Activated CD4-positive, CD25-positive, alpha-beta regulatory T cell treated with anti-CD3 and anti-CD28 coated beads, Interleukin-2, amount 50 U/mL, for 24 hours (primary cell): ENCODE measurements at regions not wholly inside any gene's neighbourhood (a gene's known extent, or its start where the extent isn't known, plus 50 kb on each side); places are given as distances from the start of the nearest gene placed in this dataset.

Experiments used
- ATAC-seq, 2 donors: fragments of 150-1000 bp; cut with Tn5 transposase; one replicate each; pipeline ENCODE4 v1.10.0; 2021; ENCODE audit warnings: mild to moderate bottlenecking in 1 of 2, moderate library complexity in 1 of 2

DNA sequence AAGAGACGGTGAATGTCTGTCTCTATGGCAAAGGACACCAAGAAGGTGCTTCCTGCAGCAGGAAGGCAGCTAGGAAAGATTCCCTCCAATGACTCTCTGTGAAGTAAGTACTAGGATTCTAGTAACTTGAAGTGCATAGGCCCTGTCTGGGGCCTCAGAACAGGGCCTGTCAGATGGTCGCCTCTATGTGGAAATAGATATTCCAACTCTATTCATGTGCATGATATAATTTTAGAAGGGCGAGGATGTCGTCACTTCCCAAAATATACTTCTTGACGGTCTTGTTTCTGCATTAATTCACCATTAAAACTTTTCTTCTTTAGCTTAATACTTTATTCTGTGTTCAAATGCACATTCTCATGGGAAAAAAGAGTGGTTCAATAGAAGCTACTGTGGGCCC lies 167.0 kb downstream of the TLE3 start:
- ATAC-seq = no peak

DNA sequence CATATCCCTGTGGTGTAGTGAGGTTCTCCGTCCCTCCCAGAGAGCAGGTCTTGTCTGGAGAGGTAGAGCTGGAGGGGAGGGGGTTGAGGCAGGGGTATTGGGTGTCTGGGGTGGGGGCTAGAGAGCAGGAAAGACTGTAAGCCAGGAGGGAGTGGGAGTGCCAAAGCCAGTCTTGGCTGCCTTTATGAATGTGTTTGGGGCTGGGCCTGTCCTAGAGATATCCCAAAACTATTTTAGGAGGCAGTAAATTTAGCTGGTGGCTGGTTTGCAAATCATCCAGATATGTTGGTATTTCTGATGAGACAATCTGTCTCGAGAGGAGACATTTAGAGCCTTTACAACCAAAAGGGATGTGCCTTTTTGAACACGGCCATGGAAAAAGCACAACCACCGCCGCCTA lies 166.6 kb downstream of the TLE3 start:
- no peak for ATAC-seq

DNA sequence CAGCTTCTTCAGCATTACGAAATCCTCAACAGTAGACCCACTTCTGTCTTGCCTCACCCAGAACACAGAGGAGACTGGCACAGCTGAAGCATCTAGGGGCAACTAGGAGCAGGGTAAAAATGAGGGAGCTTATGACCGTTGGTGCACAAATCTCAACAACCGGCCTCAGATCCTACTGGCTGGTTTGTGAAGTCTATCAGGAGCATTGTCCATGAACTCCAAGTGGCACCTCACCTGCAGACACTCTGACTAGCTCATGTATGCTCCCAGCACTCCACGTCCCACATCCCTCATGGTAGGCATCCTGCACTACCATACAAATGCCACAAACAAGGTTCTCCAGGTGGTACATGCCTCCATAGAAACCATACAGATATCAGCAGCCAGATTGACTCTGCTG lies 163.1 kb downstream of the TLE3 start:
- no peak for ATAC-seq

DNA sequence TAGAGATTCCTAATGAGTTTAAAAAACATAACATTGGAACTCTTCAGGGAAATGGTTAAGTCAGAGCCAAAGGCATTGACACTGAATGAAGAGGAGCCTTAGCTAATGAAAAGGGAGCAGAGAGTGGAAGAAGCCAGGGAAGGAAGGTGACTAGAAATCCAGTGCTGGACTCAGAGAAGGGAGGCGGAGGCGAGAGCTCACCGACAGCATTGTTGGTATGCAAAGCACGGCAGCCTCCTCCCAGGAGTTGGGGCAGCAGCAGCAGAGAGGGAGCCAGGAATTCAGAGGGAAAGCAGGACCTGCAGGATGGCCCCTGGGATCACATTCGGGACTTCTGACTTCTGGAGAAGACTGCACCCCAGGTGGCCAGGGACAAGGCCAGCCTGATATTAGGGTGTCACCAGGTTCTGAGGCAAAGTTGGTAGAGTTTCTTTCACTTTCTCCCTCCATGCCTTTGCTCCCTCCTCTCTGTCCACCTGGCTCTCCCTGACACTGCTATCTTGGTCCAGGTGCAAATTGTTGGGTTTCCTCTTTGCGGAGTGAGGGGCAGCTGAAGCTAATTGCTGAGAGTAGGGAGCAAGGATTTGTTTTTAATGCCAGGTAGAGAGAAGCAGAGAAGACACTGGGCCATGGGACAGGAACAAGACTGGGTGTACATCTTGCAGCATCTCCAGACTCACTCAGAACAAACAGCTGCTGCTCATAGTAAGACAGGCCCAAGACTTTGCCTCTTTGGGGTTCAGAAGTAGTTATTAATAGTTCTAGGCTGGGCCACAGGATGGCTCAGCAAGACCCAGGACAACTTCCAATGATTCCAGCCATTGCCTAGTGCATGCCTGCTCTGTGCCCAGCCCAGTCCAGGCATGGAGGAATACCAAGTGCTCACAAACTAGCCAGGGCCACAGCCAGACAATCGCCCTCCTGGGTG lies 157.9 kb downstream of the TLE3 start:
- ATAC-seq = no peak

DNA sequence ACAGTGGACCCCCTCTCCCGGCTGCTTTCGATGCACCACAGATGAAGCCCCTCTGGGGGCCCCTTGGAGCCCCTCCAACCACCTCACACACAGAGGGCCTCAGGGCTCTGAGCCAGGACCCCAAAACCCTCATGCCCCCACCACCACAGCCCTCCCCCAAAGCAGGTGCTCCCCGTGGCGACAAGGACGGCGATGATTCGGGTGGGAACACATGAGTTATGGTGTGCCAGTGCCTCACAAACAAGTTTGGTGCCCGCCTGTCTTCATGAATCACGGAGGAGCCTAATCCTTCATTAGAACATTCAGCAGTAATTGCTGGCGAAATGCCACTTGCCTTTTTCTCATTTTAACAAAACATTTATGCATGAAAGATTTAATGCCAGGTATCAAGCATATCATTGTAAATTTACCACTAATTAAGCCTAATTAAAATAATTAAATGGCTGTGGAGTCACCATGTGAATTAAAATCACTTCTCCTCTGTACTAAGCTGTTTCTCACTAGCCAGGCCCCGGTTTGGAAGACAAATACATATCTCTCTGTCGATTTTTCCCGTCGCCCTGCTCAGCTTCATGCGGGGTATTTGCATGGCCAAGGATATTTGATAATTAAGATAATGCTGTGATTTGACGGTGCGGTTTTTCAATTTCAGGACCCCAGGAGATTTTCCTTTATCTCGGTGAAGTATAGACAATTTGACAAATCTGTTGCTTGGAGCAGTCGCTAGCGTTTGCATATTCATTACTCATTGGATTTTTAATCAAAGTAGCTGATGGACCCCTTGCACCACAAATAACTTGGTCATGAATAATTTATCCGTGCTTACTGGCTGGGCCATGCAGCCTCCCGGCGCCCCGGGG lies 157.0 kb downstream of the TLE3 start:
- ATAC-seq = no peak

DNA sequence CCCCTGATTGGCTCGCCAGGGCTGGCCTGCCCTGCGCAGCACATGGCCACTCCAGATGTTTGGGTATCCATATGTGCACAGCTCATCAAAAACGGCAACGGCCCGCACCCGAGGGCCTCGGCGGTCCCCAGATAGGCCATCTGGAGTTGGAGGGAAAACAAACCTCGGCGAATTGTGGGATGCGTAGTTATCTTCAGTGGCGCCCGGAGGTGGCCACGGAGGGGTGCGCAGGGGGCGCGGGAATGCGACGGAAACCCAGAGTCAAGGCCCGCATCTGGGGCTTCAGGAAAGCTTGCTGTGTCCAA lies 156.5 kb downstream of the TLE3 start:
- ATAC-seq = no peak

DNA sequence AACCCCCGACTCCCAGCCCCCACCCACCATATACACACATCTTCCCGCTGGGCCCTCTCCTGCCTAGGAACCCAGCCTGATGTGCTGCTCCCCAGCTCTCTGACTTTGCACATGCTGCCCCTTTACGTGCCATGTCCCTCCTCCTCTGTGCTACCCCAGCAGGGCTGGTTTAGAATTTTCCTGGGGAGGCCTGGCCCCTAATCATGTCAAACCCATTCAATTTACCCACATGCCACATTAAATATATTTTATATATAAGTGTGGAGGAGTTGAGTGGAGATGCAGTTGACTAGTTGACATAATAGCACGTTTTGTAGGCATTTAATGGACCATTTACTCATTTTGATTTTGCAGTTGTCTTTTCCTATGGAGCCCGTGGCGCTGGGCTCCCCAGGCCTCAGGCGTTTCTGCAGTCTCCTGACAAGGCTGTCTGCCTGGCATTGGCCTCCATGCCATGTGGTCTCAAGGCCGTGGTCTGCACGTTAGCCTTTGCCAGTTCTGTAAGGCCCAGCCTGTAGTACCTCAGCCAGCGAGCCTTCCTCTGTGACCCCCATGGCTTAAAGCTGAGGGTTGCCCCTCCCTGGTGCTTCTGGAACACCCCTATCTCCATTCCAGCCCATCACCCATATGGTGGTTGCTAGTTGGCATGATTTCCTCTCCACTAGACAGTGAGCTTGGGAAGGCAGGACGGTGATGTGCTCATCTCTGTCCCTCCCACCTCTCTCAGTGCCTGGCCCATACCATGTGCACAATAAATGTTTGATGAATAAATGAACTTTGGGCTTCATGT lies 155.8 kb downstream of the TLE3 start:
- no peak for ATAC-seq

DNA sequence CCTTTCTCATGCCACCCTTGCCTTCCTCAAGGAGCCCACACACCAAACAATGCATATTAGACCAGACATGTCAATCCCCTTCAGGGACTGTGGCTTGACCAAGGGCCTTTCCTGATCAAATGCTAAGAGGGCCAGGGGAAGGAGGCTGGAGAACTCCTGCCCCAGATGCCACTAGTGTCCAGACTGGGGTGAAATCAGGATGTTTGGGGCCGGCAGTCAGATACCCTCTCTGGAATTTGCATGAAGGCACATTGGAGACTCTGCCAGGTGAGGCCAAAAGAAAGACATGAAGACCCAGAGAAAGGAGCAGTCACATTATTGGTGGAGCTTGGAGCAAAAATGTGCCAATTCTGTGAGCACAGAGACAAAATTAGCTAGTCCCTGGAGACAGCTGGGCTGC lies 154.1 kb downstream of the TLE3 start:
- no peak for ATAC-seq

DNA sequence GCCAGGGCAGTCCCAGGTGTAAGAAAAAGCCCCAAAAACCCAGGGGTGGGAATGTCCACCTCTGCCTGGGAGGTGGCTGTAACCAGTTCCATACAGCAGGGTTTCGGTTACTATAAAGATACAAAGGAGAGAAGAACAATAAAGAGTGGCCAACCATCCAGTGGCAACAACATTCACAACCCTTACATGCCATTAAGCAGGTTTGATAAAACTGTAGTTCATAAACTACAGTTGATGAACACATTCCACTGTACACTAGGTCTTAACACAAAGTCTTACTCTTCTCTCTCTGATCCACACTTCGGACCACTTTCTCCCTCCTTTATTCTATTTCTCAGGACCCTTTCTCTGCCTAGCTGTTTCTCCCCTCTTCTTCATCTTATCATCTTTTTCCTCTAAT lies 152.0 kb downstream of the TLE3 start:
- ATAC-seq = no peak

DNA sequence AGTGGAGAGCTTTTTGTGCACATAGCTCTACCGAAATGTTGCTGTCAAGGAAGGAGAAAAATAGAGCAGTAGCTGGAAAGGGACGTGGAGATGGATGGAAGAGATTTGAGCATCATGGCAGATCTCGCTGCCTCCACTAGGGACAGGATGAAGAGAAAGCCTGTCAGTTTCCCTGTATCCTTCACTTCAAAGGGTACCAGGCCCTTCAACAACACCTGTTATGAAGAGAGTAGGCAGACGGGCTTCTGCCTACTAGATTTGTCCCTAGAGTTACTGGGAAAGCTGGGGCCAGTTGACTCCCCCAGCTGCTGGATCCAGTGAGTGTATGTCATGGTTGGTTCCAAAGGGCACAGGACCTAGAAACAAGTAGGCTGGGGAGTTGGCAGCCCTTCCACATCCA lies 150.8 kb downstream of the TLE3 start:
- ATAC-seq = no peak

DNA sequence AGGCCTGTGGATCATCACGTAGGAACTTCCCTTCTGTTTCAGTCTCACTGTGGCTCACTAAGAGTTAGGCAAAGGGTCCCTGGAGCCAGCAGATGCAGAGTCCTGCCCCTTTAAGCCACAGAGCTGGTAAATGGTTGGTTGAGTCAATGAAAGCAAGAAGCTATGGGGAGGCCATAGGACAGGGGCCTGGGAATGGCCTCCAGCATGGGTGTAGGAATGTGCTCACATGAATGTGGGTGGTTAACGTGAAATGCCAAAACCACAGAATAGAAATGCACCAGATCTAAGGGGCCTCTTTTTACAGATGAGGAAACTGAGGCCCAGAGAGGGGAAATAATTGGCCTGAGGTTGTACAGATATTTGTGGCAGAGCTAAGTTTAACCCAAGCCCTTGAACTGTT lies 150.3 kb downstream of the TLE3 start:
- ATAC-seq = no peak

DNA sequence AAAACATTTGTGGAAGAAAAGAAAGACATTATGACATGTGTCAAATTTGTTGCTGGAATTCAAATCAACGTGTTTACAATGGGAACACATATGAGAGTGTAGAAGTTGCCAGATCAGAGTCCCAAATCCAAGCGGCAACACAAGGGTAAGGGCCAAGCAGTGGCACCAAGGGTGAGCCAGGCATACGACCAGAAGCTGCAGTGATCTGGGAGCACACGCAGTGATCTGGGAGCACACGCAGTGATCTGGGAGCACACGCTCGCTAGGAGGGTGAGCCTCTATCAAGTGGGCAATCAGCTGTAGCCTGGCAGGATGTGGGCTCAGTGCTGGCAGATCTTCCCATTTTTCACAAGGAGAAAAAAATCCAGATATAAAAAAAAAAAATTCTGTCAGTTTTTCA lies 148.2 kb downstream of the TLE3 start:
- no peak for ATAC-seq

DNA sequence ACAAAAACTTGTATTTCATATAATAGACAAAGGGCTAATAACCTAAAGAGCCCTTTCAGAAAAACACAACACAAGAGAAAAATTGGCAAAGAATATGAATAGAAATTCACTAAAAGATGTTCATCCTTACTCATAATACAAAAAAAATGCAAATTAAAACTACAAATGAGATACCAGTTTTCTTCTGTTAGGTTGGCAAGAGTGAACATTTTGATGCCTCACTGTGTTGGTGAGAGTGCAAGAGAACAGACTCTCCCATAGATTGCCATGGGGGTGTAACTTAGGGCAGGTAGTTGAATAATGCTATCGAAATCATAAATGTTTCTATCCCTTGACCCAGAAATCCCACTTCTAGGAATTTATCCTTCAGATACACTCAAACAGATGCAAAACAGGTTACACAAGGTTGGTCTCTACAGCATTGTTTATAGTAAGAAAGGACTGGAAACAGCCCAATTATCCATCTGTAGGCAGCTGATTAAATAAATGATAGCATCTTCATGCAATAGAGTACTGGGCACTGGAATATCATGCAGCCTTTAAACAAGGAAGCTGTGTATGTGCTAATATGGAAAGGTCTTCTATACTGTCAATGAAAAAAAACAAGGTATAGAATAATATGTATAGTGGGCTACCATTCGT lies 146.3 kb downstream of the TLE3 start:
- ATAC-seq = no peak

DNA sequence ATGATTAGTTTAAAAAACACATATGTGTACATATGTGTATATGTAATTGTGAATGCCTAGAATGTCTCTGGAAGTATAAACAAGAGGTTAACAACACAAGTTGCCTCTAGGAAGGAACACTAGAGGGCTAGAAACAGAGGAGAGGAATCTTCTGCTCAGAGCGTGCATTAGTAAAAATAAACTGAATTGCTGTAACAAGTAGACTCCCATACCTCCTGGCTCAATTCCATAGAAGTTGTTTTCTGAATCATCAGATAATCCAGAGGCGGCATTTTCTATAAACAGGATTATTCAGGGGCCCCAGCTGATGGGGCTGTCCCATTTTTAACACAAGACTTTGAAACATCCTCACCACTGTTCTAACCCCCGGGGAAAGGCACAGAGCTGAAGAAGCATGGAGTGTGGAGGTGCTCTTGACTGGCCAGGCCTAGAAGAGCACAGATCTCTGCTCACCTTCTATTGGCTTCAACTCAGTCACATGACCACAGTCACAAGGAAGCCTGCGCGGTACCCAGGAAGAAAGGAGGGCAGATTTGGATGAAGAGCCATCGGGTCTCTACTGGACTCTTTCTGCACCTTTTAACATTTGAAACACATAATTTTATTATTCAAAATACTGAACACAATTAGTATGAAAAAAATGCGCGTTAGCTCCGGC lies 145.7 kb downstream of the TLE3 start:
- ATAC-seq = no peak

DNA sequence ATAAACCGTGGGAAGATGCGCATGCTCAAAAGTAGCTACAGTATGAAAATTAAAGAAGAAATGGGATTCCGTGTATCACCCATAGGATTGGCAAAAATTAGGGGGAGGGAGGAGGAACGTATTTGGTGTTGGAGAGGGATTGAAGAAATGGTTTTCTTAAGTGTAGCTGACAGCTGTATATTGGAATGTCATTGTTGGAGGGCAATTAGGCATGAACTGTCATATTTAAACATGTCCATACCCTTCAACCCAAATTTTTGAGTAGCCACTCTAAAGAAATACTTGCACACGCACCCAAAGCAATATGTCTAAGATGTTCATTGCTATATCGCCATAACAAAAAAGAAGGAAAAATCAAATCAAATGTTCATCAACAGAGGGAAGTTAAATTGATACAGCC lies 144.7 kb downstream of the TLE3 start:
- ATAC-seq = no peak

DNA sequence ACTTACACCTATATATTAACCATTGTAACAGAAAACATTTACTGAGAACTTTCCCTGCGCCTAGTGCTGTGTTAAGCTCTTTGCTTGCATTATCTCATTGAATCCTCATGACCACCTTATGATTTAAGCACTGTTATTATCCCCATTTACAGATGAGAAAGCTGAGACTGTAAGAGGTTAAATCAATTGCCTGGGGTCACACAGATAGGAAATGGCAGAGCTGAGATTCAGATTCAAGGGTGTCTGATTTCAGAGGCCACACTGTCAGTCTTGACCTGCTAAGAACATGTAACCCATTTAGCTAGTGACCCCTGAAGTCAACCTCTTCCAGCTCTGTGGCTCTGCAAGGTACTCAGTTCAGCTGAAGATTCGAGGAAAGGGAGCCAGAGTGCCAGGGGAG lies 143.9 kb downstream of the TLE3 start:
- no peak for ATAC-seq

DNA sequence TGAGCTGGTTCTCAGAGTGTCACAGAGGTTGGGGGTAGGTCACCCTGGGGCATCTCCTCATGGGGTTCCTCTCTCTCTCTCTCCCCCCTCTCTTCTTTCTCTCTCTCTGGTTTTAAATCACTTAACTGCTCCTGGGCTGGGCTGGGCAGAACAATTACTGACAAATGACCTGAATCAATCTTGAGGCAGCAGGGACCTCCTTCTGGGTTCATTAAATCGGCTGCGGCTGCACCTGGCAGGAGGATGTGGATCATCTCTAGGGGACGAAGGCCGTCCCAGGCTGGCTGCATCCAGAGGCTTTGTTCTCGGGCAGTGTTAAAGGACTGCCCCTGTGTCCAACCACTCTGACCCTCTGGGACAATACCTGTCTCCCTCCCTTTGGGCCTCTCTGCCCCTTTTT lies 143.1 kb downstream of the TLE3 start:
- ATAC-seq = no peak

DNA sequence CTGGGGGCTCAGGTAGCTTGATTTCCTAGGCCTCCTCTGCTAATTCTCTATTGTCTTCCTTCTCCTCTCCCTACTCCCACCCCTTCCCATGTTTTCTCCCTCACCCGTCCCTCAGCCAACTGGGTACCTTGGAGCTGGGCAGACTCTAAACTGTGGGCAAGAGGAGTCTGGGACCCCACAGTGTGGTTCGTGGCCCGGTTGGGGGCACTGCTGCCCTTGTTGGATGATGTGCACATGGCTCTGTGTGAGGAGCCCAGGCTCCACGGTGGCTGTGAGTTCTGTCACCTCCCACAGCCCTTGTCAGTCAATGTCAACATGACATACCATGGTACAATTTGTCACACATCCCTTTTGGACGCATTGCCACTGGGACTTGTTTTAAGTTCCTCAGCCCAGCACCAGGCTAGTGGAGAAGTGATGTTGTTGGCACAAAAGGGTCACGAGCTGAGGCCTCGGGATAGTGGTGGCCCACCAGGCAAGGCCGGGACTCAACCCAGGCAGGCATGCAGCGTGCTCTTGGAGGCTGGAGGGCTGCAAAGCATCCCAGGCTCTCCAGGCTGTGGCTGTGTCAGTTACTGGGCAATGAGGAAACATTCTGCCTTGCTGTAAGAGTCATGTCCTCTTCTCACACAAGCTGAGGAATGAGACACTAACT lies 142.3 kb downstream of the TLE3 start:
- no peak for ATAC-seq

DNA sequence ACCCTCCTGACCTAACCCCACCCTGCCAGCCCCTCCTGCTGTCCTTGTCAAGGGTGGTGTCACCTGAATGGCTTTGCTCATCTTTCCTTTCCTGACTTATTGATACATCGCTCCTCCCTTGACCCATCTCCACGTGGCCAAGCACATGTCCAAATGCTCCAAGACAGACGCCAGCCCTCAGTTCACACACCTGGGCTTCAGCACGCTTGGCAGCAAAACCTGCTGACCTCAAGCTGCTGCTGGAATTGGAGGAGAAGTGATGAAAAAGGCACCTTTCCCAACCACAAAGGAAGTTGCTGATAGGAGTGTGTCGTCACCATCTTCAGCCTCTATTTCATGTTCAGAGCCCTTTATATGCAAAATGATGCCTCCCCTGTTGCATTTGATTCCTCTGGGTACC lies 141.3 kb downstream of the TLE3 start:
- ATAC-seq = no peak

DNA sequence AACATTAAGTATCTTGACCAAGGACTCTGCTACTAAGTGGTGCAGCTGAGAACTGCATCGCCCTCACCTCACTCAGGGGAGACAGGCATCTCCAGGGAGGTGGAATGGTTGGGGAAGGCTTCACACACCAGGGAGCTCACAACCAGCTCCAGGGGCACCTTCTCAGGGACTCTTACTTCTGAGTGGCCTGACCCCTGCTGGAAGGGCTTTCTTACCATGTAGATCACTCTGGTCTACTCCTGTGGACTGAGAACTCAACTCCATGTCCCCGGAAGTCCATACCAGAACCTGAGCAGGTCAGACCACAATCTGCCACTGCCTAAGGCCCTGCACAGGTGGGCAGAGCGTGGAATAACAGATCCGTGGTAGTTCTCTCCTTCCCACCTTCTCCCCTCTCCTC lies 140.5 kb downstream of the TLE3 start:
- ATAC-seq = no peak

DNA sequence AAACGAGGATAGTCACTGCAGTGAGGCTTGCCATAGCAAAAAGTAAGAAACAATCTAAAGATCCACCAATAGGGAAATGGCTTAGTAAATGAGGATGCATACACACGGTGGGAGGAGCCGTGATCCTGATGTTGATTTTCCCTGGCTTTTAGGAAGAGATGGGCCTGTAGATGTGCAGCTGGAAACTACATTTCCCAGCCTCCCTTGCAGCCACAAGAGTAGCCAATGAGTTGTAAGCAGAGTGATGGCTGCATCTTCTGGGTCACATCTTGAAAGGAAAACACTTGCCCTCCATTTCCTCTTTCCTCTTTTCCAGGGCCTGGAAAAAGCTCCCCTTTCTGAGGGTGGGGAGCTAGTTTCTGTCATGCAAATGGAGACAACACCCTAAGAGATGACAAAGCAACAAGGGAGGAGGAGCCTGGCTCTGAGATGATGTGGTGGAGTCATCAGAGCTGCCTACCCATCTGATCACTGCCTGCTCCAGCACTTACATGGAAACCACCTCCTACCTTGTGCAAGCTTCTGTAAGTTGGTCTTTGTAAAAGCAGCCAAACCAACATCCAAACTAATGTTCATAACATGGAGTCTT lies 139.1 kb downstream of the TLE3 start:
- no peak for ATAC-seq
